ENCODE measurements at regions not wholly inside any gene's neighbourhood (a gene's known extent, or its start where the extent isn't known, plus 50 kb on each side); places are given as distances from the start of the nearest gene placed in this dataset.

- H3K4me1 Mint-ChIP-seq (ENCODE audit: low read depth, unreplicated experiment), result peaks cover 6% of the 10 kb centered on the region
- H3K4me2 ChIP-seq (ENCODE audit: low read length), result no peak overlapping the region
- H3K9ac ChIP-seq (ENCODE audit: low read length), result no peak overlapping the region
- H3K4me3 Mint-ChIP-seq (ENCODE audit: unreplicated experiment), result no peak overlapping the region
- FAIRE-seq (no peak), DNase-seq (ENCODE audit: low read depth) (no peak)
- peaks cover 17% of the 10 kb centered on the region for H3K36me3 ChIP-seq (ENCODE audit: insufficient read depth, low read length)
- no peaks in the 10 kb centered on the region for H3K4me1 ChIP-seq (ENCODE audit: insufficient read depth, low read length)
- no peak overlapping the region for H3K4me3 ChIP-seq (ENCODE audit: insufficient read depth, low read depth, low read length)
- H3K27me3 ChIP-seq (ENCODE audit: insufficient read depth, low read length), result no peaks in the 10 kb centered on the region
- TF ChIP-seq CTCF (IDR thresholded peaks at IDR 0.05; ENCODE audit: insufficient read depth, low read depth, low read length), result no peak
- TF ChIP-seq EZH2 (IDR thresholded peaks at IDR 0.05; ENCODE audit: insufficient read depth, low read length), result no peak
- no peaks in the 10 kb centered on the region for H3K27me3 Mint-ChIP-seq (ENCODE audit: low read depth, unreplicated experiment)
- H3K36me3 Mint-ChIP-seq (ENCODE audit: low read depth, unreplicated experiment), result peaks cover 27% of the 10 kb centered on the region
- no peaks in the 10 kb centered on the region for H3K9me3 ChIP-seq (ENCODE audit: insufficient read depth, low read depth, low read length)
- H3K27ac Mint-ChIP-seq (ENCODE audit: unreplicated experiment), result no peak overlapping the region
- no peaks in the 10 kb centered on the region for H3K79me2 ChIP-seq (ENCODE audit: insufficient read depth, low read length)
- peaks cover 18% of the 10 kb centered on the region for H4K20me1 ChIP-seq (ENCODE audit: insufficient read depth, low read length)
- peaks cover 2% of the 10 kb centered on the region for H3K9me3 Mint-ChIP-seq (ENCODE audit: unreplicated experiment)
- no peak overlapping the region for H3K27ac ChIP-seq (ENCODE audit: low read depth, low read length)
- H2AFZ ChIP-seq (ENCODE audit: low read depth, low read length), result no peak overlapping the region
These were observed 254.1 kb downstream of the GLI2 start for GRCh38 chr2:120989512-120990441.

GRCh38 chr2:120990451-120990871, 254.8 kb downstream of the GLI2 start:
- H3K9ac ChIP-seq (ENCODE audit: low read length), result no peak overlapping the region
- peaks cover 2% of the 10 kb centered on the region for H3K9me3 Mint-ChIP-seq (ENCODE audit: unreplicated experiment)
- FAIRE-seq (no peak), DNase-seq (ENCODE audit: low read depth) (no peak)
- TF ChIP-seq CTCF (IDR thresholded peaks at IDR 0.05; ENCODE audit: insufficient read depth, low read depth, low read length) (no peak), EZH2 (IDR thresholded peaks at IDR 0.05; ENCODE audit: insufficient read depth, low read length) (no peak)
- no peaks in the 10 kb centered on the region for H3K27me3 Mint-ChIP-seq (ENCODE audit: low read depth, unreplicated experiment)
- peaks cover 18% of the 10 kb centered on the region for H4K20me1 ChIP-seq (ENCODE audit: insufficient read depth, low read length)
- no peaks in the 10 kb centered on the region for H3K9me3 ChIP-seq (ENCODE audit: insufficient read depth, low read depth, low read length)
- H3K27me3 ChIP-seq (ENCODE audit: insufficient read depth, low read length), result no peaks in the 10 kb centered on the region
- H3K4me3 ChIP-seq (ENCODE audit: insufficient read depth, low read depth, low read length), result no peak overlapping the region
- H3K4me1 Mint-ChIP-seq (ENCODE audit: low read depth, unreplicated experiment), result peaks cover 6% of the 10 kb centered on the region
- no peaks in the 10 kb centered on the region for H3K4me1 ChIP-seq (ENCODE audit: insufficient read depth, low read length)
- no peak overlapping the region for H3K27ac ChIP-seq (ENCODE audit: low read depth, low read length)
- no peak overlapping the region for H2AFZ ChIP-seq (ENCODE audit: low read depth, low read length)
- peaks cover 27% of the 10 kb centered on the region for H3K36me3 Mint-ChIP-seq (ENCODE audit: low read depth, unreplicated experiment)
- H3K79me2 ChIP-seq (ENCODE audit: insufficient read depth, low read length), result no peaks in the 10 kb centered on the region
- no peak overlapping the region for H3K4me2 ChIP-seq (ENCODE audit: low read length)
- H3K36me3 ChIP-seq (ENCODE audit: insufficient read depth, low read length), result peaks cover 17% of the 10 kb centered on the region
- no peak overlapping the region for H3K4me3 Mint-ChIP-seq (ENCODE audit: unreplicated experiment)
- H3K27ac Mint-ChIP-seq (ENCODE audit: unreplicated experiment), result no peak overlapping the region

GRCh38 chr2:120991441-120991840, 255.8 kb downstream of the GLI2 start:
- Mint-ChIP-seq H3K27ac (ENCODE audit: unreplicated experiment) (no peak overlapping the region), H3K36me3 (ENCODE audit: low read depth, unreplicated experiment) (peaks cover 27% of the 10 kb centered on the region), H3K4me3 (ENCODE audit: unreplicated experiment) (no peak overlapping the region), H3K27me3 (ENCODE audit: low read depth, unreplicated experiment) (no peaks in the 10 kb centered on the region), H3K9me3 (ENCODE audit: unreplicated experiment) (peaks cover 2% of the 10 kb centered on the region), H3K4me1 (ENCODE audit: low read depth, unreplicated experiment) (peaks cover 6% of the 10 kb centered on the region)
- Histone ChIP-seq H4K20me1 (ENCODE audit: insufficient read depth, low read length) (peaks cover 18% of the 10 kb centered on the region), H3K9me3 (ENCODE audit: insufficient read depth, low read depth, low read length) (no peaks in the 10 kb centered on the region), H3K27ac (ENCODE audit: low read depth, low read length) (no peak overlapping the region), H3K9ac (ENCODE audit: low read length) (no peak overlapping the region), H3K79me2 (ENCODE audit: insufficient read depth, low read length) (no peaks in the 10 kb centered on the region), H3K4me1 (ENCODE audit: insufficient read depth, low read length) (no peaks in the 10 kb centered on the region), H2AFZ (ENCODE audit: low read depth, low read length) (no peak overlapping the region), H3K4me2 (ENCODE audit: low read length) (no peak overlapping the region), H3K27me3 (ENCODE audit: insufficient read depth, low read length) (no peaks in the 10 kb centered on the region), H3K4me3 (ENCODE audit: insufficient read depth, low read depth, low read length) (no peak overlapping the region), H3K36me3 (ENCODE audit: insufficient read depth, low read length) (peaks cover 16% of the 10 kb centered on the region)
- no peak for TF ChIP-seq EZH2 (IDR thresholded peaks at IDR 0.05; ENCODE audit: insufficient read depth, low read length)
- DNase-seq (ENCODE audit: low read depth) (no peak), FAIRE-seq (no peak)
